BJ (cell line): ENCODE measurements at regions not wholly inside any gene's neighbourhood (a gene's known extent, or its start where the extent isn't known, plus 50 kb on each side); places are given as distances from the start of the nearest gene placed in this dataset.
A peak's percentile ranks its signal among the peaks of the same experiment; 100 is the strongest.

Source experiments
- CTCF ChIA-PET: fragments of 350-600 bp; formaldehyde crosslinking; extraction: SDS; loops from one replicate; lab custom pipeline; 2021; ENCODE audit warnings: antibody characterized with exemption, inconsistent platforms; lab: Yijun Ruan, JAX
- POLR2A ChIA-PET: fragments of 300-600 bp; sonication (Branson Sonifier 250); formaldehyde crosslinking; extraction: SDS; loops from one replicate; lab custom pipeline; 2021; ENCODE audit warnings: antibody characterized with exemption; lab: Charles Lee
- DNase-seq: peaks from one replicate; pipeline ENCODE4 v3.0.0-alpha.2; 2011; ENCODE audit warnings: low read depth
- H3K27me3 ChIP-seq: 2 replicates; pipeline ENCODE4 v1.6.0; 2011; ENCODE audit warnings: low read length; ENCODE audit not compliant: control insufficient read depth, insufficient read depth
- H3K36me3 ChIP-seq: 2 replicates; pipeline ENCODE4 v1.5.1; 2011; ENCODE audit warnings: low read length; ENCODE audit not compliant: control insufficient read depth, insufficient read depth
- H3K4me3 ChIP-seq: 2 replicates; pipeline ENCODE4 v1.5.1; 2011; ENCODE audit warnings: low read depth, mild to moderate bottlenecking, control low read depth, low read length
- TF ChIP-seq, protein P1 (sequence below): IDR thresholded peaks from 2 replicates; pipeline ENCODE4 v1.5.1; 2011; ENCODE audit warnings: low read depth, mild to moderate bottlenecking, control low read depth, inconsistent platforms, low read length, moderate library complexity; ENCODE audit not compliant: insufficient read depth

GRCh38 chr2:64831134-64831976 is 157.8 kb upstream of the SLC1A4 start:
- H3K4me3 ChIP-seq = no peak overlapping the region
- no peak for DNase-seq
- H3K36me3 ChIP-seq = no peaks in the 10 kb centered on the region
- POLR2A ChIA-PET = interaction anchor here (0.5 kb wide), 1 partner anchor 224 kb away, joined by 3 read pairs; no protein-coding TSS in a partner anchor
- H3K27me3 ChIP-seq = no peaks in the 10 kb centered on the region
- TF ChIP-seq, protein P1, sequence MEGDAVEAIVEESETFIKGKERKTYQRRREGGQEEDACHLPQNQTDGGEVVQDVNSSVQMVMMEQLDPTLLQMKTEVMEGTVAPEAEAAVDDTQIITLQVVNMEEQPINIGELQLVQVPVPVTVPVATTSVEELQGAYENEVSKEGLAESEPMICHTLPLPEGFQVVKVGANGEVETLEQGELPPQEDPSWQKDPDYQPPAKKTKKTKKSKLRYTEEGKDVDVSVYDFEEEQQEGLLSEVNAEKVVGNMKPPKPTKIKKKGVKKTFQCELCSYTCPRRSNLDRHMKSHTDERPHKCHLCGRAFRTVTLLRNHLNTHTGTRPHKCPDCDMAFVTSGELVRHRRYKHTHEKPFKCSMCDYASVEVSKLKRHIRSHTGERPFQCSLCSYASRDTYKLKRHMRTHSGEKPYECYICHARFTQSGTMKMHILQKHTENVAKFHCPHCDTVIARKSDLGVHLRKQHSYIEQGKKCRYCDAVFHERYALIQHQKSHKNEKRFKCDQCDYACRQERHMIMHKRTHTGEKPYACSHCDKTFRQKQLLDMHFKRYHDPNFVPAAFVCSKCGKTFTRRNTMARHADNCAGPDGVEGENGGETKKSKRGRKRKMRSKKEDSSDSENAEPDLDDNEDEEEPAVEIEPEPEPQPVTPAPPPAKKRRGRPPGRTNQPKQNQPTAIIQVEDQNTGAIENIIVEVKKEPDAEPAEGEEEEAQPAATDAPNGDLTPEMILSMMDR = peak; percentile 81
- CTCF ChIA-PET = interaction anchor here (0.6 to 1.7 kb wide), 10 partner anchors 9 to 223 kb away, joined by 3 to 5 read pairs (median 4); no protein-coding TSS in a partner anchor

DNA sequence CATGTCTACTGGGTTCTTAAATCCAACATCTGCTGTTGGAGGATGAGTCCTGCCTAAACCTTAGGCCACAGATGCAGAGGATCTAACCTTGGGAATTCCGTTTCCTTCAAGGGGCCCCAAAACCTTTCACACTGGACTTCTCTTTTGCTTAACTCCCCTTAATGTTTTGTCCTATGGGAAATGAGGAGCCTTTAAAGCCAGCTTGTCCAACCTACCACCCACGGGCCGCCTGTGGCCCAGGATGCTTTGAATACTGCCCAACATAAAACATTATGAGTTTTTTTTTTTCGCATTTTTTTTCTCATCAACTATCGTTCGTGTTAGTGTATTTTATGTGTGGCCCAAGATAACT is 157.2 kb upstream of the SLC1A4 start:
- DNase-seq = no peak
- ChIA-PET CTCF (interaction anchor here (0.8 to 1.0 kb wide), 5 partner anchors 10 to 223 kb away, joined by 3 to 5 read pairs (median 4); no protein-coding TSS in a partner anchor), POLR2A (no interaction called here)
- TF ChIP-seq, protein P1 = no peak
- Histone ChIP-seq H3K4me3 (no peak overlapping the region), H3K27me3 (no peaks in the 10 kb centered on the region), H3K36me3 (no peaks in the 10 kb centered on the region)

GRCh38 chr2:64832936-64833335 is 156.3 kb upstream of the SLC1A4 start:
- Histone ChIP-seq H3K27me3 (no peaks in the 10 kb centered on the region), H3K4me3 (no peak overlapping the region), H3K36me3 (no peaks in the 10 kb centered on the region)
- ChIA-PET CTCF (interaction anchor here (0.5 to 1.5 kb wide), 4 partner anchors 13 to 187 kb away, joined by 3 to 5 read pairs (median 3); no protein-coding TSS in a partner anchor), POLR2A (no interaction called here)
- TF ChIP-seq, protein P1 = no peak
- DNase-seq = no peak

GRCh38 chr2:64836566-64836965 is 152.6 kb upstream of the SLC1A4 start:
- ChIA-PET CTCF (no interaction called here), POLR2A (no interaction called here)
- TF ChIP-seq, protein P1 = no peak

DNA sequence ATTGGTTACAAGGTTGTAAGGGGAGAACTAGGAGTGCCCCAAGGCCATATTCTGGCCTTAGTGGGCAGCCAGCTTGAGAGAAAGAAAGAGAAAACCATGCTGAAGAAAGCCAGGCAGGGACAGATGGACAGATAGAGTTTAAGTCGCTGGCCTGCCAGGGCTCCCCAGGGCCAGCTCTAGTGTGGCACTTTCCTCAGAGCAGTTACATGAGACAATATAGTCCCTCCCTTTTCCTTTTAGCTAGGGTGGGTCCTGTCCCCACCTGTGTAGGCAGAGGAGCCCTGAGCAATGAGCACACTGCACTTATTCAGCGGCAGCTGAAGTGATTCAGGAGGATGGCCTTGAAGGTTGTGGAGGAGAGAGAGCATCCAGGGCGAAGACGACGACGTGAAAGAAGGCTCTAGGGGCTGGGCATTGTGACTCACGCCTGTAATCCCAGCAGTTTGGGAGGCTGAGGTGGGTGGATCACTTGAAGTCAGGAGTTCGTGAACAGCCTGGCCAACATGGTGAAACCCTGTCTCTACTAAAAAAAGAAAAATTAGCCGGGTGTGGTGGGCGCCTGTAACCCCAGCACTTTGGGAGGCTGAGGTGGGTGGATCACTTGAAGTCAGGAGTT is 152.0 kb upstream of the SLC1A4 start:
- H3K36me3 ChIP-seq = no peaks in the 10 kb centered on the region
- H3K4me3 ChIP-seq = no peak overlapping the region
- no peaks in the 10 kb centered on the region for H3K27me3 ChIP-seq
- ChIA-PET CTCF (interaction anchor here (0.7 kb wide), 1 partner anchor 10 kb away, joined by 3 read pairs; no protein-coding TSS in a partner anchor), POLR2A (no interaction called here)
- peak; percentile 33 for DNase-seq
- TF ChIP-seq, protein P1 = no peak

More at GRCh38 chr2:64836566-64836965, 152.6 kb upstream of the SLC1A4 start:
- DNase-seq = no peak
- no peaks in the 10 kb centered on the region for H3K27me3 ChIP-seq
- no peaks in the 10 kb centered on the region for H3K36me3 ChIP-seq
- no peak overlapping the region for H3K4me3 ChIP-seq
